GM19193 (cell line): ENCODE measurements at regions not wholly inside any gene's neighbourhood (a gene's known extent, or its start where the extent isn't known, plus 50 kb on each side); places are given as distances from the start of the nearest gene placed in this dataset.

Experiments
- POLR2A ChIP-seq: IDR thresholded peaks from 4 replicates; pipeline ENCODE4 v1.6.1; 2011; ENCODE audit not compliant: insufficient read depth, insufficient read length; ENCODE audit errors: extremely low read depth

DNA sequence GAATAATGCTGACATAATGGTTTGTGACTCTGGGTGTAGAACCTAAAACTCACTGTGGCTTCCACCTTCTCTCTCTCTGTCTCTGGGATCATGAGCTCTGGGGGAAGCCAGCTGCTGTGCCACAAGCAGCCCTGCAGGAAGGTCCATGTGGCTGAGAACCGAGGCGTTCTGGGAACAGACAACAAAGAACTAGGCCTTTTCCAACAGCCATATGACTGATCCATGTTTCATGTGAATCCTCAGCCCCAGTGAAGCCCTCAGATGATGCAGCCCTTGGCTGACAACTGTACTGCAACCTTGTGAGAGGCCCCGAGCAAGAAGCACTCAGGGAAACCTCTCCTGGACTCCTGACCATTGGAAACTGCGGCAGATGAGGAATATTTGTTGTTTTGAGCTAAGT lies 56.6 kb downstream of the HLA-G start:
- TF ChIP-seq POLR2A = no peak

DNA sequence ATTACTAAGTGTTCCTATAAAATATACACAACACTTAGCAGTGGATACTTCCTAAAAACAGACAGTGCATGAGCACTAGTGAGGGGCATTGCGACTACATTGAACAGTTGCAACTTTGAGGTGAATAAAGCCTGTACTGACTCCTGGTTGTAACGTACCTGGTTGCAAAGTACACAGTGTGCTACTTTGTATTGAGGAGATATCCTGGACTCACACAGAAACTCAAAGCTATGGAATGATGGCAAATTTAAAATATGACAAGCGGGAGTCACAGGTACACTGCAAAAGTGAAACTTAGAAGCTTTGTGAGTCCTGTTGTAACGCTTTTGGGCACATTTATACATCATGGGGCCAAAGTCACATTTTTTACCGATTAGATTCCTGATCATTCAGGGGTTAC lies 55.6 kb upstream of the HLA-A start:
- no peak for TF ChIP-seq POLR2A

DNA sequence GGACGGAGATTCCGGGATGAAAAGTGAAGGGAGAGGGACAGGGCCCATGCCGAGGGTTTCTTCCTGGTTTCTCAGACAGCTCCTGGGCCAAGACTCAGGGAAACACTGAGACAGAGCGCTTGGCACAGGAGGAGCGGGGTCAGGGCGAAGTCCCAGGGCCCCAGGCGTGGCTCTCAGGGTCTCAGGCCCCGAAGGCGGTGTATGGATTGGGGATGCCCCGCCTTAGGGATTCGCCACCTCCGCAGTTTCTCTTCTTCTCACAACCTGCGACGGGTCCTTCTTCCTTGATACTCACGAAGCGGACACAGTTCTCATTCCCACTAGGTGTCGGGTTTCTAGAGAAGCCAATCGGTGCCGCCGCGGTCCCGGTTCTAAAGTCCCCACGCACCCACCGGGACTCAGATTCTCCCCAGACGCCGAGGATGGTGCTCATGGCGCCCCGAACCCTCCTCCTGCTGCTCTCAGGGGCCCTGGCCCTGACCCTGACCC lies 55.0 kb upstream of the HLA-A start:
- peak; percentile 9 for TF ChIP-seq POLR2A

DNA sequence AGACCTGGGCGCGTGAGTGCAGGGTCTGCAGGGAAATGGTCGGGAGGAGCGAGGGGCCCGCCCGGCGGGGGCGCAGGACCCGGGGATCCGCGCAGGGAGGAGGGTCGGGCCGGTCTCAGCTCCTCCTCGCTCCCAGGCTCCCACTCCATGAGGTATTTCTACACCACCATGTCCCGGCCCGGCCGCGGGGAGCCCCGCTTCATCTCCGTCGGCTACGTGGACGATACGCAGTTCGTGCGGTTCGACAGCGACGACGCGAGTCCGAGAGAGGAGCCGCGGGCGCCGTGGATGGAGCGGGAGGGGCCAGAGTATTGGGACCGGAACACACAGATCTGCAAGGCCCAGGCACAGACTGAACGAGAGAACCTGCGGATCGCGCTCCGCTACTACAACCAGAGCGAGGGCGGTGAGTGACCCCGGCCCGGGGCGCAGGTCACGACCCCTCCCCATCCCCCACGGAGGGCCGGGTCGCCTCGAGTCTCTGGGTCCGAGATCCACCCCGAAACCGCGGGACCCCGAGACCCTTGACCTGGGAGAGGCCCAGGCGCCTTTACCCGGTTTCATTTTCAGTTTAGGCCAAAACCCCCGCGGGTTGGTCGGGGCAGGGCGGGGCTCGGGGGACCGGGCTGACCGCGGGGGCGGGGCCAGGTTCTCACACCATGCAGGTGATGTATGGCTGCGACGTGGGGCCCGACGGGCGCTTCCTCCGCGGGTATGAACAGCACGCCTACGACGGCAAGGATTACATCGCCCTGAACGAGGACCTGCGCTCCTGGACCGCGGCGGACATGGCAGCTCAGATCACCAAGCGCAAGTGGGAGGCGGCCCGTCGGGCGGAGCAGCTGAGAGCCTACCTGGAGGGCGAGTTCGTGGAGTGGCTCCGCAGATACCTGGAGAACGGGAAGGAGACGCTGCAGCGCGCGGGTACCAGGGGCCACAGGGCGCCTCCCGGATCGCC lies 54.2 kb upstream of the HLA-A start:
- TF ChIP-seq POLR2A = peak; percentile 64
